ENCODE measurements at regions not wholly inside any gene's neighbourhood (a gene's known extent, or its start where the extent isn't known, plus 50 kb on each side); places are given as distances from the start of the nearest gene placed in this dataset.

- TF ChIP-seq CTCF (IDR thresholded peaks at IDR 0.05) (no peak), POLR2A (IDR thresholded peaks at IDR 0.05) (no peak), POLR2AphosphoS5 (IDR thresholded peaks at IDR 0.05) (no peak)
Observed at GRCh38 chr2:17194083-17194482, 324.2 kb downstream of the RAD51AP2 start.
